ENCODE measurements at regions not wholly inside any gene's neighbourhood (a gene's known extent, or its start where the extent isn't known, plus 50 kb on each side); places are given as distances from the start of the nearest gene placed in this dataset.
"Not testable (repeated sequence)": the region's sequence is repeated elsewhere in the genome, so short reads cannot be mapped to it uniquely, and the experiment has no call there.

DNA sequence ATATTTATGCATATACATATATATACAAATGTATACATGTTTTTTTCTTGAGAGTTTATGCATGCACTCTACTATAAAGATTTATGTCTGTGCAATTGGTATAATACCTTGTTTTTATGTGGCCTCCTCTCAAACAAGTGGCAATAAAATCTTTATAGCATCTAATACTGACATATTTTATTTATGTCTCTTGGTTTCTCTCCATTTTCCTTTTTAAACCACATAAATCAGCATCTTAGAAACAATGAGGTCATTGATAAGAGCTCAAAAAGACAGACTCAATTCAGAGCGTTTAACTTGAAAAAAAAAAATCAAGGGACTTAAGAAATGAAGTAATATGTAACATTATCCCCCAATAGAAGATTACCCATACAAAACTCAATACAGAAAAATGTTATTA is 1442.2 kb upstream of the ALCAM start:
- no peak for DNase-seq

DNA sequence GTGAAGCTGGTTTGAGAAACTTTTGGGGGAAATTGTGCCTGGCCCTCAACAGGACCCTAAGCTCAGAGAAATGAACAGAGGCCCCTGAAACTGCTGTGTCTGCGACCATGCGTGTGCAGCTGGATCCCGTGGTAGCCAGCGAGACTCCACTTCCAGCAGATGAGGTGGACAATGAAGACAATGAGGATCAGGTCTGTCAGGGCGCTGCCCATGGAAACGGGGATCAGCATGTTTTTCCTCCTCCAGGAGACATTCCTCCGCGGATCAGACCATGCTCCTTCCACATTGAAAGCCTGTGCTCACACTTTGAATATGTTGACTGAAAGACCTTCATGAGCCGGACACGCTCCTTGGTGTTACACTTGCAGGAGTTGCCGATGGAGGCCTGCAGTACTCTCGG is 1439.8 kb upstream of the ALCAM start:
- no peak for DNase-seq

- no peak for DNase-seq
These were observed 1438.8 kb upstream of the ALCAM start for GRCh38 chr3:103927896-103928295.

DNA sequence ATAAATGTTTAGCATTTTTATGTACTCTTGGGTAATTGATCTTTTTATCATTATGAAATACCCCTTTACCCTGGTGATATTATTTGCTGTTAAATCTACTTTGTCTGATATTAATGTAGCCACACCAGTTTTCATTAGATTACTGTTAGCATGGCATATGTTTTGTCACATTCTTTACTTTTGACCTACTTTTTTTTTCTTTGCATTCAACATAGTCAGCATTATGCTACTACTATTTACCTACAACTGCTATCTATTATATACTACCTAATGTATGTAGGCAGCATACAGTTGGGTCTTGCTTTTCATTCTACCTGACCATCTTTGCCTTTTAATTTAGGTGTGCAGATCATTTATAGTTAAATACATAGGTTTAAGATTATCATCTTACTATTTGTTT is 1429.6 kb upstream of the ALCAM start:
- DNase-seq, result no peak

DNA sequence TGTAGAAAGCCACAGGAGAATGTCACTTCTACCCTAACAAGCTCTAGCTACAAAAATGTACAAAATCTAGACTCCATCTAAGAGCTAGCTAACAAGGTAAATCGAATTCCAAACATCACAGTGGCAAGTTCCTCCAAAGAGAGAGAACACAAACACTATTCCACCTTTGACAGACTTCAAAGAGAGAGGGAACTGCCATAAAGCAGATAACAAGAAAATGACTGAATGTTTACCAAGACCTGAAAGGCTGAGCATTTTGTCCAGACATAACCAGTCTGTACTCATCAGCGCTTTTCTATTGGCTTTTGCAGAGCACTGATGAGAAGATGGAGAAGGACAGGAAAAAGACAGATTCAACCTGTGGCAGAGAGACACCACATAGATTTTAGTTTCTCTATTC is 1419.6 kb upstream of the ALCAM start:
- DNase-seq, result no peak

- no peak for DNase-seq
These were observed 1417.0 kb upstream of the ALCAM start for GRCh38 chr3:103949693-103950092.

GRCh38 chr3:103950676-103951075 is 1416.0 kb upstream of the ALCAM start:
- no peak for DNase-seq

GRCh38 chr3:103953796-103954195 is 1412.9 kb upstream of the ALCAM start:
- no peak for DNase-seq

GRCh38 chr3:103960819-103961218 is 1405.9 kb upstream of the ALCAM start:
- DNase-seq, result no peak

- DNase-seq, result no peak
These were observed 1403.1 kb upstream of the ALCAM start for GRCh38 chr3:103963599-103963998.

DNA sequence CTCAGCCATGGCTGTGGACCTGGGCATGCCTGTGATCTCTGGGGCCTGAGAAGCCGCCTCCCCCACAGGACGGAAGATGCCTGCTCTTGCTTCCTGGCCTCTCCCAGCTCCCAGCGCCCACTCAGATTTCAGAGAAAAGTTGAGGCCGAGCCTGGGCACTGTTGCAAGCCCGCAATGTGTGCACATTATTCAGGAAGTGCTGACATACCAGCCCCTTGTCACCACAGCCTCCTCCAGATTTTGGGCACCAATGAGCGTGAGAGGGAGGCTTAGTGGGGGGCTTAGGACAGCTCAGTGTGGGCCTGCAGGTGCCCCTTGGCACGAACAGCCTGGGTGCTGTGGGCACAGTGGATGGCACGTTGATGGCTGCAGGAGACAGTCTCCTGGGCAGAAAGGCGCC is 1400.9 kb upstream of the ALCAM start:
- DNase-seq, result no peak

DNA sequence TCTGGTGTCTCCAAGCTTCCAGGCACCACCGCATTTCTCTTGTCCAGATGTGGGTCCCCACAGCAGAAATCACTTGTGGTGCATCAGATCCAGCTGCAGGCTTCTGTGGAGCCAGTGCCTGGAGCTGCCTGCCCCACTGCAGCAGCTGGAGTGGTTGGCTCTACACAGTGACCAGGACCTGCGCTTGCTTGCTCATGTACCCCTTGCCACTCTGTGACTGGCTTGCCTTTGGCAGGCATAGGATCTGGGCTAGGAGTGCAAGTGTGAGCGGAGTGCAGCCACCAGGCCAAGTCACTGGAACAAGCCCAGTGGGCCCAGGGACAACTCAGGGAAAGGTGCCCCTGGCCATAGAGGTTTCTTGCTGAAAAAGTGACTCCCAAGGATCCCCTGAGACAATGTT is 1400.0 kb upstream of the ALCAM start:
- DNase-seq, result no peak

GRCh38 chr3:103968131-103968530 is 1398.6 kb upstream of the ALCAM start:
- DNase-seq, result no peak

GRCh38 chr3:103968751-103969150 is 1398.0 kb upstream of the ALCAM start:
- DNase-seq, result peak; percentile 17

DNA sequence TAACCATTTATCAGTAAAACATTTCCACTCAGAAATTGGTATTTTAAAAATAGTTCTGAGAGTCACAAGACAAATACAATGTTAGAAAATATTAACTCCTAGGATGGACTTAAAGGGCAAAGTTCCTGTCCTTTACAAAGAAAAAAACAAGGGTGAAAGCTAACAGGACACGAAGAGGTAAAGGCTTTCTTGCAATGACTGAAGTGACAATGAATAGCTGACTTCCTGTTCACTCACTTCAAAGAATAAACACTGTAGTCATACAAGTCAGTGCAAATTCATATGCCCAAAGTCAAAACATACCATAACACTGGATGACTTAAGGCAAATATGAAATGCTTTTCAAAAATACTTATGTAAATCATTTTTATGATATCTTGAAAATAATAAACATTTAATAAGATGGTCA is 1389.8 kb upstream of the ALCAM start:
- DNase-seq, result no peak

DNA sequence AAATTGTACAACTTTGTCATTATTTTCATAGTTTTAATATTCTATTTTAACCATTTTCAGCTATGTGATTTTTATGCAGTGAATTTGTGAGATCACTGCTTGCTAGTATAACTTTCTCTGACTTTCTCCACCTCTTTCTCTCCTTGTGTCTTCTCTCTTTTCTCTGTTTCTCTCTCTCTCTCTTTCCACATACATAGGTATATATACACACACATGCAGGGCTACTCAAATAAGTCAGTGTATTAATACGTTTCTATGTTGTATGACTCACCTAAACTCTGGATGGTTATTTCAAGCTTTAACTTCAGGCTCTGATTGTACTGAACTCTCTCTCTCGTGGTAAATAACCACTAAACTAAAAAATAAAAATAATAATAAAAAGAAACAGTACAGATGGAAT is 1389.3 kb upstream of the ALCAM start:
- no peak for DNase-seq

DNA sequence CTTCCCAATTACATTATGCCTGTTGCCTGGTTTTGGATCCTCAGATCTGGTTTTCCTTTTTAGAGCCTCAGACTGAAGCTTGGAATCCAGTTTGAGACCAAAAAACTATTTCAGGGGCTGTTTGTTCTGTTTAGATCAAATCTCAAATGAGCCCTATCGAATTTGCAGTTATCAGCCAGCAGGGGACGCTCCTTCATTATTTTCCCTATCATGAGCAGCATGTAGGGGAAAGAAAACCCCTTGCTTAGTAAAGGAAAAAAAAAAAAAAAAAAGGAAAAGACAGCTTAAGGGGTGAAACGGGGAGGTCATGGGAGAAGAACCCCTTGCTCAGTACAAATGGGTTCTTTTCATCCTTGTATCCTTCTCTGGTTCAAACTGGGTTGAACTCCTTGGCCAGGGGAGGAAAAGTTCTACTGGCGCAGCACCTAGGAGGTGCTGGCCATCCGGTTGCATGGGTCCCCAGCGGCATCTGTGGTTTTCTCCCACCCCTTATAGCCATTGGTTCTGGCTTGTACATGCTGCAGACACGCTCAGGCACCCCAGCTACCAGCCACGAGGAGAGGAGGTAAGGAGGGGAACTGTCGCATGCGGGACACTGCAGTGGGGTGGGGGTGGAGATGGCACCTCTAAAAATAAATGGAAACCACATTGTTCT is 1375.1 kb upstream of the ALCAM start:
- DNase-seq, result no peak

DNA sequence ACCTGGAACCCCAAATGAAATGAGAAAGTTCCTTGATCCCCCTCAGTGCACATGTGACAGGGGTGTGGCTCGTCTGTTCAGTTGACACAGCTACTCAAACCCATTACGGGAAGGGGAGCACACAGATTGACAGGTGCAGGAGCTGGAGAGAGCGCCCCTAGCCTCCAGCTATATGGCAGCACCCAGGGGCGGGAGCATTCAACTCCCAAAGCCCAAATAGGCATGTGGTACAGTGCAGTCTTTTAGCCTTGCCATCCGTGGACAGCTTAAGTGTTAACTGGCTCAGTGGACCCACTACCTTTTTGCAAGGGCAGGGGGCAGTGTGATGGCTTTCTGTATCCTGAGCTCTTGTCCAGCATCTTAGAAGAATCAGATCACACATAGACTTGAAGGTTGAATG is 1374.2 kb upstream of the ALCAM start:
- peak; percentile 3 for DNase-seq

GRCh38 chr3:104004956-104005355 is 1361.8 kb upstream of the ALCAM start:
- no peak for DNase-seq

- no peak for DNase-seq
These were observed 1360.9 kb upstream of the ALCAM start for GRCh38 chr3:104005815-104006214.

GRCh38 chr3:104018541-104018940 is 1348.2 kb upstream of the ALCAM start:
- DNase-seq, result no peak

GRCh38 chr3:104031598-104031997 is 1335.1 kb upstream of the ALCAM start:
- DNase-seq, result no peak

DNA sequence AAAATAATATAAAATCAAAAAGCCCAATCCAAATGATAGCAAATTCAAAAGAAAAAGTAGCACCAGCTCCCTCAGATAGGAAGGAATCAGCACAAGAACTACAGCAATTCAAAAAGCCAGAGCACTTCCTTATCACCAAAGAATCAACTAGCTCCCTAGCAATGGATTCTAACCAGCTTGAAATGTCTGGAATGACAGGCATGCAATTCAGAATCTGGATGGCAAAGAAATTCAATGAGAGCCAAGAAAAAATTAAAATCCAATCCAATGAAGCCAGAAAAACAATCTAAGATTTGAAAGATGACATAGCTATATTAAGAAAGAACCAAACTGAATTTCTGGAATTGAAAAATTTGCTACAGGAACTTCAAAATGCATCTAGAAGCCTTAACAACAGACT is 1334.4 kb upstream of the ALCAM start:
- no peak for DNase-seq

DNA sequence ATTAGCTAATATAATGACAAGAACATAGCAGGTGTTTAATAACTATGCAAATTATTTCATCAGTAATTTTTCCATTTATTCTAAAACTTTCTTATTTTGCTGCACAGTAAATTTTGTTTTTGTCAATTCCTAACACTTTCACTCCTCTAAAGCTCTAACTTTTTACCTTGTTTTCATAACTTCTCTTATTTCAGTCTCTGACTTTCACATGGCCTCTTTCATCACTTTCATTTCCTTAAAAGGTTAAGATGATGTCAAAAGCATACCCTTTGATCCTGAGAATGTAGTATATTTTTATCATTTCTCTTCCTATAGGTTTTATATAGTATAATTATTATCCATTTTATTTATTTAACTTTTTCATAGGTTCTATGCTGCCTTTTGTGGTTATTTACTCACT is 1325.8 kb upstream of the ALCAM start:
- no peak for DNase-seq

DNA sequence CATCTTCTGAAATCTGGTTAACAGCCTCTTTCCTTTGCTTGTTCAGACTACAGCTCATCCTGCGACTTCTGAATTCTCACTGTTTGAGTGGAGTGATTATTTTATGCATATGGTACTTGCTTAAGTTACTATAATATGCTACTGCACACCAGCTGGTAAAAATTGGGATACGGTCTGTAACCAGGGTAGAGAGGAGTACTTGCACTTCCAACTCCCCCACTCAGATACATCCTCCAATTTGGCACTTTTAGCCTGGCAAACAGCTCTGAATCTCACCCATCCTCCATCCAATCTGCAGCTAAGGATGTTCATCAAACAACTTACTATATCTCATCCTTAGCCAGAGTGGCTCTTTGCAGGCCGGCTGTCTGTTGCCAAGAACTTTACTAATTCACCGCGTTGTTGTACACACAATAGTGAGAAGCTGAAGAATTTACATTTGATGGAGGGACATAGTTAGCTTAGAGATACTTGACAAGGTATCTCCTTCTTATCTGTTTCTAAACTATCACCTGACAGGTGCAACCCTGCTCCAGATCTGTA is 1323.6 kb upstream of the ALCAM start:
- DNase-seq, result not testable (repeated sequence)
